ENCODE measurements at regions not wholly inside any gene's neighbourhood (a gene's known extent, or its start where the extent isn't known, plus 50 kb on each side); places are given as distances from the start of the nearest gene placed in this dataset.
A peak's percentile ranks its signal among the peaks of the same experiment; 100 is the strongest.
"Not testable (repeated sequence)": the region's sequence is repeated elsewhere in the genome, so short reads cannot be mapped to it uniquely, and the experiment has no call there.

DNA sequence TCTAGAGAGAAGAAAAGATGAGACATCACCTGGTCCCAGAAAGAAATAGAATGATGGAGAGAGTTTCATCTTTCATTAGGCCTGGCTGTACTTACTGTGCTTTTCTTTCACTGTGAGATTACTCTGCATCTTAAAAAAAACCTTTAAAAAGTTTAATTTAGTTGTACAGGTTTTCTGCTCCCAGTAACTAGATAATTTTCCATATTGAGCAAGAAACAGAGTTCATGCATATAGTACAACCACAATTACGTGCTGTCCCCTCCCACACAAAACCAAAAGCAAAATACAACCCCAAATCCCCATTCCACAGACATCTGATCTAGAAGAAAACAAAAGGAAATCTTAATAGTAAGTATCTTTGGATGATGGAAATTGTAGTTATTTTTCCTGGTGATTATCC lies 371.2 kb downstream of the SH2D1A start:
- no peak for DNase-seq (ENCODE audit: low spot score)

- no peak for DNase-seq (ENCODE audit: low spot score)
Measured at GRCh38 chrX:124719060-124719459, 372.7 kb downstream of the SH2D1A start.

- DNase-seq (ENCODE audit: low spot score): no peak
Measured at GRCh38 chrX:124720532-124720931, 374.2 kb downstream of the SH2D1A start.

GRCh38 chrX:124725502-124725901 lies 379.1 kb downstream of the SH2D1A start:
- no peak for DNase-seq (ENCODE audit: low spot score)

DNA sequence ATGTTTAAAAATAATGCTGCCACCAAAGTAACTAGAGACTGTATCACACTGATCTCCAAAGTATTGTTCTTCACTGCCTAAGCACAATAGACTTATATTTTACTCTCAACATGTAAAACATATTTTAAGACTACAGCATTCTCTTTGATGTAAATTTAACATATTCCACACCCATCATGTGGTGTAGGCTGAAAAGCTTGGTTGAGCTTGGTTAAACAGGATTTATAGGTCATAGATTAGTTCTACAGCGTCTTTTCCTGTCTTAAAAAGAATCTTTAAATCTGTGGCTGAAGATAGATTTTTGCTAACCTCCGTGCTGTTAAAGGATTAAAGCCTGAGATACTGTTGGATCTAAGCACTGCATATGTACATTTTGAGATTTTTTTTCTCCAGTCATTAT lies 379.9 kb downstream of the SH2D1A start:
- DNase-seq (ENCODE audit: low spot score): no peak

- DNase-seq (ENCODE audit: low spot score): no peak
Measured at GRCh38 chrX:124726881-124727280, 380.5 kb downstream of the SH2D1A start.

DNA sequence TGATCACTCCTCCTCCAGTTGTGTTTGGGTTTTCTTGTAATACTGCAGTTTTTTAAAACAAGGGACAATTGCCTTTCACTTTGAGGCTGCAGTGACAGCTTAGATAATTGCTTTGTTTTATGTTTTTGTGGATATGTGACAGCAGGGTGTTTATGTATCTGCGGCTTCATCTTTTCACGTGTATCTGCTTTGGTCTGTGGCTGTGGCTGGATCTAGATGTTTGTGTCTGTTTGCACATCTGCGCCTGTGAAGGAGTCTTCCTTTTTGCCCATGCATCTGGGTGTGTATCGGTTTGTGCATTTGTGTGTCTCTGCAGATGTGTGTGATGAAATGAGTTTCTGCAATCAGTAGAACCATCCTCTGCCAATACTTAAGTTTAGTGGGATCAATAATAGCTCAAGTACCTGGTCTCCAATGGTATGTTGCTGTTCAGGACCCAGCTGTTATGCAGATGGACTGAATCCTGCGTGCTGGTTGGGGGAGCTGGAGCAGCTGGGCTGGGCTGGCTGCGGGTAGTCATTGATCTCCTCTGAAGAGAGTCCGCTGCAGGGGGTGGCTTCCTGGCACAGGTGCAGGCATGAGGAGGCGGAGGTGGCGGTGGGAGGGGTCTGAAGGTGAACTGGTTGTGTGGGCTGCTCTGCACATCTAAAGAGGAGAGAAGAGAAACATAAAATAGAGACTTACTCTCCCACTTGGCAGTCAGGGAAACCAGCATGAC lies 390.3 kb downstream of the SH2D1A start:
- DNase-seq (ENCODE audit: low spot score): peak; percentile 0

DNA sequence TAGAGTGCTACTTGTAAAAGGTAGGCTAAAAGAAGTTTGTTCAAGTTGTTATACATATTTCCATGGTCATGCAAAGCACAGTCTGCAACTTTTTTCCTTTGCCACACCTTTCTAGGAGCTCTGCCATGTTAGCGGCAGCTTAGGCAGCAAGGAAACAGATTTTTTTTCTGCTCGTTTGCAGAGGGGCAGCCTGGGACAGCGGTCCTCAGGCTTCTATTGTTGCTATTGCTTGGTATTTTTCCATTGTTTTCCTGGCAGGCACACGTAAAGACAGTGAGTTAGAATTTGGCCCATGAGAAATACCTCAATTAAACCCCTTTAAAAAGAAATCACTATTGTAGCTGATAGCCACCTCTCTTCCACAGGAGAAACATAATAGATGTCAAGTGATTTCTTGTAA lies 391.4 kb downstream of the SH2D1A start:
- no peak for DNase-seq (ENCODE audit: low spot score)

DNA sequence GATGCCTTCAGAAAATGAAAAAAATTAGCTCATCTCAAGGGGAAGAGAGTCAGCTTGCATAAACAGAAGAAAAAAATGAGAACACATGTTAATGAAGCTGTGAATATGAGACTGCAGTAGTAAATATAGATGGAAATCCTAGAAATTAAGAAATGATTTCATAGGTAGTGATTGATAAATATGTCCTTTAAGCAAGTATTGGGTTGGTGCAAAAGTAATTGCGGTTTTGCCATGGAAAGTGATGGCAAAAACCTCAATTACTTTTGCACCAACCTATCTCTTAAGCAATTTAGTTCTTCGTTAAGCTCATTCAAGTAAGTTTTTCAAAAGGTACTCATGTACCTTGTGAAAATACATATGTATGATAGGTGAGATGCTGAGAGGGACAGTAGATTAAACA lies 400.9 kb downstream of the SH2D1A start:
- DNase-seq (ENCODE audit: low spot score): no peak

DNA sequence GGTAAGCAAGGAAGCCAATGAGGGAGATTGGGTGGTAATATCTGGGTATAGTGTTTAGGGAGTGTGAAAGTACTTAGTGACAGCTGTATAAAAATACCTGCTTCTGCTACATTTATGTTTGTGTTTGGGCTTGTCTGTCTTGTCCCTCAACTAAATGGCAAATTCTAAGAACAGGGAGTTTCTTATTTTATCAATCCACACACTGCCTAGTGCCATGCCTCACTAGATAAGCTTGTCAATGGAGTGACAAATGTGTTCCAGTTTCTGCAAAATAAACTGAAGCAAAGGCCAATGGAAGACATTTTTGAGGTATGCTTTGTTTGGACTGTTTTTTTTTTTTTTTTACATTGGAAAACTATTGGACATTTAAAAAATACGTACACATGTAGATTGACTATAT lies 418.0 kb downstream of the SH2D1A start:
- DNase-seq (ENCODE audit: low spot score): no peak

DNA sequence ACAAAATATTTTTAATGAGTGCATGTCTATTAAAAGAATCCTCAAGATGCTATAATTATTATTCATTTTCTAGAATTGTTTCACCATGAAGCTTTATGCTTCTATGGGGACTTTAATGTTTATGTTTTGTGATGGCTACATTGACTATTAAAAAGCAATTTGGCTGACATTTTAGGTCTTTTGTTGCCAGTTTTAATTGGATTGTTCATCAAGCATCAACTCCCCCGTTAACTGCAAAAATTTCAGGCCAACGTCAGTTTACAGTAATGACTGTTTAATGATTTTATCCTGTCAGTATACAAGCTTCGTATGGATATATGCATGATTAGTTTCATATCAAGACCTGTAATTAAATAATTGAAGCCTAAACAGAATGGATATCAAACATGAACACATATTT lies 422.8 kb downstream of the SH2D1A start:
- DNase-seq (ENCODE audit: low spot score): no peak

- no peak for DNase-seq (ENCODE audit: low spot score)
Measured at GRCh38 chrX:124771292-124771691, 424.9 kb downstream of the SH2D1A start.

DNA sequence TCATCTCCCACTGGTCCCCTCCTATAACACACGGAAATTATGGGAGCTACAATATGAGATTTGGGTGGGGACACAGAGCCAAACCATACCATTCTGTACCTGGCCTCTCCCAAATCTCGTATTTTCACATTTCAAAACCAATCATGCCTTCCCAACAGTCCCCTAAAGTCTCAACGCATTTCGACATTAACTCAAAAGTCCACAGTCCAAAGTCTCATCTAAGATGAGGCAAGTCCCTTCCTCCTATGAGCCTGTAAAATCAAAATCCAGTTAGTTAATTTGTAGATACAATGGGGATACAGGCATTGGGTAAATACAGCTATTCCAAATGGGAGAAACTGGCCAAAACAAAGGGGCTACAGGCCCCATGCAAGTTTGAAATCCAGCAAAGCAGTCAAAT lies 441.9 kb downstream of the SH2D1A start:
- not testable (repeated sequence) for DNase-seq (ENCODE audit: low spot score)

DNA sequence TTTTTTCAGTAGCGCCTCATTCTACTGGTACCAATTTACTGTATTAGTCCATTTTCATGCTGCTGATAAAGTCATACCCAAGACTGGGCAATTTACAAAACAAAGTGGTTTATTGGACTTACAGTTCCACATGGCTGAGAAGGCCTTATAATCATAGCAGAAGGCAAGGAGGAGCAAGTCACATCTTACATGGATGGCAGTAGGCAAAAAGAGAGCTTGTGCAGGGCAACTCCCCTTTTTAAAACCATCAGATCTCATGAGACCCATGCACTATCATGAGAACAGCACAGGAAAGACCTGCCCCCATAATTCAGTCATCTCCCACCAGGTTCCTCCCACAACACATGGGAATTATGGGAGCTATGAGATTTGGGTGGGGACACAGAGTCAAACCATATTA lies 443.5 kb downstream of the SH2D1A start:
- not testable (repeated sequence) for DNase-seq (ENCODE audit: low spot score)

GRCh38 chrX:124791492-124792095 lies 445.2 kb downstream of the SH2D1A start:
- DNase-seq (ENCODE audit: low spot score): no peak

DNA sequence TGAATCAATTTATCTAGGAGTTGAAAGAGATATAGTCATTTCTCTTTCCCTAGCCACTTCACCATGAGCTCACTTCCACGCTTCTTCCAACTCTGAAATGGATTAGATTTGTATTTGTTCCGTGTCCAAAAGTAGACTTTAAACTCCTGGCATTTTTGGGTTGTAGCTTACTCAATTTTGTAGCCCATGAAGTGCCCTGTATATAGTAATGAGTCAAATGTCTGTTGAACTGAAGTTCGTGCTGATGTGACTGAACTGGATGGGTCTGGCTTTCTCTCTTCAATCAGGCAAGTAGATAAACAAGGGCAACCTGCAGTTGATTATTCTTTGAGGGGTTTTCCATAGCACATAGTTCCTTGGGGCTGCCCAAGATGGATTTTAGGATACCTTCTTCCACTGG lies 450.6 kb downstream of the SH2D1A start:
- DNase-seq (ENCODE audit: low spot score): no peak

GRCh38 chrX:124804962-124805361 lies 458.6 kb downstream of the SH2D1A start:
- no peak for DNase-seq (ENCODE audit: low spot score)

DNA sequence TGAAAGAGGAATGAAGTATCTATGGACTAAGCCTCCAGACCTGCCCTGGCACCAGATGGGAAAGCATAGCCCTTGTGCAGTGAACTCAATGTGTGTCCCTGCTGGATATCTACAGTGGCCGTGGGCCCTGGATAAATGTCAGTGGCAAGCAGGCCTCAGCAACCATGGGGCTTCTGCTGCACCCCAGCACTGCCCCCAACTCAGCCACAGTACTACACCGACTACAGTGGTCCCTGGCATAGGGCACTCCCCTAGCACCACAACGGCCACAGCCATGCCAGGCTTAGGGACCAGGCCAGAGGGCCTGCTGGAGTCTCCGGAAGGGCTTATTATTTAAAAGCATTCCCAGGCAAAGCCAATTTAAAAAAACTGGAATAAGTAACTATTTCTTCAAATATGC lies 459.1 kb downstream of the SH2D1A start:
- DNase-seq (ENCODE audit: low spot score): no peak

- no peak for DNase-seq (ENCODE audit: low spot score)
Measured at GRCh38 chrX:124814106-124814505, 467.7 kb downstream of the SH2D1A start.

DNA sequence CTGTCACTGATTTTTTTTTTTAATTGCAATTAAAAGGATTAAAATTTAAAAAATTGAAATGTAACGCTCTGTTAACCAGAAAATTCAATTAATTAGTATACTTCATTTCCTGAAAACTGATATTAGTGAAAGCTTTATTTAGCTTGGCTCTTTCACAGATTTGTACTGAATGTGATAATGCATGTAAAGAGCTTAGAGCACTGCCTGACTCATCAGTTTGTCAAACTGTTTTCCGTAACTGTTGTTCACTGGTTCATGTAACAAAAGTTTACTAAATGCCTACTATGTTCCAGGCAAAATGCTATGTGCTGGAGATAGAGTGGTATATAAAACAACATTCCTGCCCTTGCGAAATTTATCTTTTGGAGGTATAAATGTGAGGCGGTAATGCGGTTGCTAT lies 471.7 kb downstream of the SH2D1A start:
- DNase-seq (ENCODE audit: low spot score): no peak

- no peak for DNase-seq (ENCODE audit: low spot score)
Measured at GRCh38 chrX:124818764-124819163, 472.4 kb downstream of the SH2D1A start.

DNA sequence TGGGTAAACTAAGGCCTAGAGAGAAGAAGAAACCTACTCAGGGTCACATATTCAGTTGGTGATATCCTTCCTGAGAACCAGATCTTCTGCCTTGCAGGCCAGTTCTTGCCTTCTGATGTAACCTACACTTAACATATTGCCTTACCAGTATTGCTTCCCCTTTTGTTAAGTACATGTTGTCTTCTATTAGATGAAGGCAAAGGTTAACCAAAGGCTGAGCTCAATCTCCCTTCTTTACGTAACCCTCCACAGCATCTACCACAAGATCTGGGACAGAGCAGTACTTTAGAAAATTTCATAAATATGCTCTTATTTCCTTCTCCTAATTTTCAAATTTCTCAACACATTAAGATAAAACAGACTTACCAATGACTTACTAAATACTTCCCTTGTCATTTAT lies 474.4 kb downstream of the SH2D1A start:
- no peak for DNase-seq (ENCODE audit: low spot score)

DNA sequence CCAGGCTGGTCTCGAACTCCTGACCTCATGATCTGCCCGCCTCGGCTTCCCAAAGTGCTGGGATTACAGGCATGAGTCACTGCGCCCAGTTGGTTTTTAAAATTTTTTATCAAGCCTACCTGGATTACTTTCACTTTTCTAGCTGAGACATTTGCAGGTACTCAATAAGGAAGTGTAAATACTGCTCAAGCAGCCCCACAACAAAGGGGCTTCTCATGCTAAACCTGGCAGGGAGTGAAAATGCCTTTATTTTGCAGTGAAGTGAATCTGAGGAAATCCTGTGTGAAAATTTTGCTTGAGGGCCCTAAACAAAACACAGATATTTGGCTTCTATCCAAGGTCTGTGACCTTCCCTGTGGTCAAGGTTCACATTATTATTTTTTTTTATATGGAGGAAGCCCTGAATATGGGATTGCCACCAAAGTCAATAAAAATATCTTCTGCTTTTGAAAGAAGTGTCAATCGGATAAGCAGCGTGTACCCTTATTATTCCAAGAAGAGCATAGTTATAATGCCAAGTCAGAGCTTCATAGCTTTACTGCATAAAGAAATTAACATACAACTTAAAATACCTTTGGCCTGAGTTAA lies 481.0 kb downstream of the SH2D1A start:
- DNase-seq (ENCODE audit: low spot score): no peak

GRCh38 chrX:124829930-124830329 lies 483.6 kb downstream of the SH2D1A start:
- DNase-seq (ENCODE audit: low spot score): no peak

Measured in SW480 (cell line).